HG03457 (cell line): ENCODE measurements at regions not wholly inside any gene's neighbourhood (a gene's known extent, or its start where the extent isn't known, plus 50 kb on each side); places are given as distances from the start of the nearest gene placed in this dataset.

ENCODE experiments used
- ATAC-seq: cut with Tn5 transposase; IDR thresholded peaks from one replicate; pipeline ENCODE4 v1.9.1; 2021; ENCODE audit warnings: moderate number of reproducible peaks; ENCODE audit not compliant: unreplicated experiment

DNA sequence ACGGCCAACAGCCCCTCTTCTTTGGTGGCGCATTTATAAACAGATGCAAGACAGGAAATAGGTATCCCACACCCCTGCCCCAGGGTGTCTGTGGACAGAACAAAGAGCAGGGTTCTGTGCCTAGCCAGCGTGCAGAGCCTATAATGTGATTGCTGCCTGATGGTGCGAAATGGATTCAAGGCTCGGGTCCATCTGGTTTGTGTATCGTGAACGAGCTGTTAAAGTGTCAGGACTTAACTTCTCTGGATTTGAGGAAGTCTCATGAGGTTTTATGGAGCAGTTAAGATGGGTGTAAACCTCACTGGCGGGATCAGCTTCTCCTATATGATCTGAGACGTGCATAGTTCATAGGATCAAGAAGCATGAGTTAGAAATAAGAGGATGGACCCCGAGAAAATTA, 388.7 kb upstream of the TBX3 start:
- ATAC-seq, result no peak

DNA sequence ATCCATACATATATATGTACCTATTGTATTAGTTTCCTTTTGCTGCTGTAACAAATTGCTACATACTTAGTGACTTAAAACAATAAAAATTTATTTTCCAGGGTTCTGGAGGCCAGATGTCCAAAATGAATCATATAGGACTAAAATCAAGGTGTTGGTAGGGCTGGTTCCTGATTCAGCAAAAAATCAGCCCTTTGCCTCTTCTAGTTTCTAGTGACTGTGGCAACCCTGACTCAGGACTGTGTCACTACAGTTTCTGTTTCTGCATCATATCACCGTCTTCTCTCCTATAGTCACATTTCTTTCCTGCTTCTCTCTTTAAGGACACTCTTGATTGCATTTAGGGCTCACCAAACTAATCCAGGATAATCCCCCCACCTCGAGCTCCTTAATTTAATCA, 386.3 kb upstream of the TBX3 start:
- no peak for ATAC-seq

DNA sequence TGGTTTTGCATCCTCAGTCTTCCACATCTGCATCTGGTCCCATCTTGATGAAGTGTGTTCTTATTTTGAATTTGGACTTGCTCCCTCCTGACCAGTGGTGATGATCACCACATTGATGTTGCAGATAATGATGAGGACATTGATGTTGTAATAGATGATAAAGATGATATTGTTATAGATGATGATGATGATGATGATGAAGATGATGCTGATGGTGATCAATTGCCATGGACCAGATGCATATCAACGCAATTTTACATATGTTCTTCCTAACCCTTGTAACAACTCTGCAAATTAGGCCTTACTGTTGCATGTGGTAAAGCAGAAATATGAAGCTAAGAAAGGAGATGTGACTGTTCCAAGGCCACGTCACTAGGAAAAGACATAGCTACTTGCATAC, 380.3 kb upstream of the TBX3 start:
- no peak for ATAC-seq

DNA sequence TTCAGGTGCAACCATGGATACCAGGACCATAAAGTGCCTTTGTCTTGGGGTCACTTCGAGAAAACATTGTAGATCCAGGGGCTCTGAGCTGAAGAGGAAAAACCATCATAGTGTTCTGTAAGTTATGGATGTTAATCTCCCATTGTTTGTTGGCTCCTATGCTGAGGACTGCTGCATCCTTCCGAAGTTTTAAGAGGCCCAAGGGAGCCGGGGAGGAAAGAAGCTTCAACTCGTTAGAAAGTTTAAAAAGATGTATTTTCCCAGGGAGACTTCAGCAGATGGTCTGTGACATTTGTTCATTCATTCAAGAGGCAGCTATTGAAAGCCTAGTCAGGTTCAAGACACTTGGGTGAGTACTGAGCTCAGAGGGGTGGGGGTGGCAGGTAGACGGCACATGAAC, 378.8 kb upstream of the TBX3 start:
- no peak for ATAC-seq

DNA sequence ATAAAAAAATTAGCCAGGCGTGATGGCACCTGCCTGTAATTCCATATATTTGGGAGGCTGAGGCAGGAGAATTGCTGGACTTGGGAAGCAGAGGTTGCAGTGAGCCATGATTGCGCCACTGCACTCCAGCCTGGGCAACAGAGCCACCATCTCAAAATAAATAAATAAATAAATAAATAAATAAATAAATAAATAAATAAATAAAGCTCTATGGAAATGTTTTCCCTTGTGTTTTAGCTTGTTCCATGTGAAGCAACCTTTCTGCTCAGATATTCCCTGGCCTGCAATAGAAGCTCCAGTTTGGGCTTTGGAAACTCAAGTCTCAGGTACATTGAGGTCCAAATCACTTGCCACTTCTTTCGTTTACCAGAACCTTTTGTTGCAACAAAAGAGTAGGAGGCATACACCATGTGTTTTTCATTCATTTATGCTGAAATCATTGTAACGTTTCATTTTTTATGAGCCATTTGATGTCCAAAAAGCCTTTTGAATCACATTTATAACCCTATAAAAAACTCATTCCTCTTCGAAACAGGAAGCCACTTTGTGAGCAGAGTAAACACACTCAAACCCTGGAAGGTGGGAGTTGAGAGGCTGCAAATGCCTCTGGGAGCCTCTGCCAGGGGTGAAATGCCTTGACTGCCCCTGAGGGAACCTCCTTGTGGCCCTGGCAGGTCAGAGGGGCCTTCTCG, 376.6 kb upstream of the TBX3 start:
- no peak for ATAC-seq

DNA sequence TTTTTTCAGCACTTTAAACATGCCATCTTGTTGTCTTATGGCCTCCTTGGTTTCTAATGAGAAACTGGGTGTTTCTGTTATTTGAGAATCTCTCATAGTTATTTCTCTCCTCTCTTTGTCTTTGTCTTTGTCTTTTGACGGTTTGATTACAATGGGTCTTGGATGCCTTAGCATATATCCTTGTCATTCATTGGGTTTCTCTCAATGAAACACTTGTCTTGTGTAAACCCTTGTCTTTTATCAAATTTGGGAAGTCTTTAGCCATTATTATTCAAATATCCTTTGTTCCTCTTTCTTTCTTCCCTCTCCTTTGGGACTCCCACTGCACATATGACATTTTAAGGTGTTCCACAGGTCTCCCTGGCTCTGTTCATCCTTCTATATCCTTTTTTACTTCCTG, 373.5 kb upstream of the TBX3 start:
- no peak for ATAC-seq

DNA sequence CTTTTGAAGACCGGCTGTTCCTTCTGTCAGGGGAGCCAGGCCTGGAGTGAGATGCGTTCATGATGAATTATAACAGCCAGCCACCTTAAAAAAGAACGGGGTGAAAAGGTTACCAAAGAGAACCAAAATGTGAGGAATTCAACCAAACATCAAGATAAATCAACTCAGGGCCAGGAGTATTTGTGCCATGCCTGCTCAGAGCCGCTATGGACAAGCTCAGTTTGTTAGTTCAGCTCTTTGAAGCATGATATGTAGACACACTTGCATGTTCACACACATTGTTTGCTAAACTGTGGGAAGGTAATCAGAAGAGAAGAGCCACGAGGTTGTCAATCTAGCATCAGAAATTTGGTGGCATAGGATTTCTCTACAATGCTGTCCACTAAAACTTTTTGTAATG, 367.4 kb upstream of the TBX3 start:
- no peak for ATAC-seq

DNA sequence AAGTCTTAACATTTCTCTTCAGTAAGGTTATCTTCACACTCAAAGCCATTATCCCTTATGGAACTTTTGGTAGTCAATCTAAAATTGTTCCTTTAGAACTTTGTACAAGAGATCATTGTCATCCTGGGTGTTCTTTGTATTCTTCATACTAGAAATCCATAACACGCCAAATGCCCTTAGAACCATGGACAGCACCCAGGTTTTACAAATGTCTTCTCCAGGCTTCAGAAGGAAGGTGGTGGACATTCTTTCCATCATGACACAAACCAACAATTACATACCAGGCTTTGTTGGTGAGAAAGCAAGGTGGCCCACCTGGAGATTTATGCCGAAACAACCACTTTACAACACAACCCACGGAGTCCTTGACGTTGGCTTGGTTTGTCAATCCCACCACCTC, 365.6 kb upstream of the TBX3 start:
- ATAC-seq, result no peak

DNA sequence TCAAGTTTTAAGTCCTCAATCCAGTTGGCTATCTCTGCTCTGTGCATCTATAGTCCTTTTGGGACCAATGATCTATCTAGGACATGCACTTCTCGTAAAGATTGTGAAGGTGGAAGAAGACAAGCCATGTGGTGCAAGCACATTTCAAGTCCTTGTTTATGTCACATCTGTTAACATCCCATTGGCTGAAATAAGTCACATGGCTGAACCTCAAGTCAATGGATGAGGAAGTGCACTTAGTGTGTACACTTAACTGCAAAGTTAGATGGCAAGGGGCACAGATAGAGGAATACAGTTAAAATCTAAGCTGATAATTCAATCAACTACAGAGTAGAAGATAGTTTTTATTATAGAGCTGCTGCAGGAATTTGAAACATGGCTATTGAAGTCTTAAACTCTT, 362.8 kb upstream of the TBX3 start:
- no peak for ATAC-seq

DNA sequence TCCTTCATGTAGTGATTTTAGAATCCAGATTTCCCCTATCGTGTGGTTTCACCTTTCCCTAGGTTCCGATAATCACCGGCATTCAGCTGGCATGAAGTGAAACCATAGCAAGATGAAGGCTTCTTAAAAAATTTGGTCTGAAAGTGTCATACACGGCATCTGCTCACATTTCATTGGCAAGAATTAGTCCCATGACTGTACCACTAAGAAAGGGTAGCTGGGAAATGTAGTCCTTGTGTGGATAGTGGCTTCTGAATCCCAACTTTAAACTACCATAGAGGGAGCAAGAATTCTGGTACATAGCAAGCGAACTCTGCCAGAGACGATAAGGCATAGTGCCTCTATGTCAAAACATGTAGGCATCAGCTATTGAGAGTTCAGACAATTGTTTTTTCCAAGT, 360.1 kb upstream of the TBX3 start:
- no peak for ATAC-seq

DNA sequence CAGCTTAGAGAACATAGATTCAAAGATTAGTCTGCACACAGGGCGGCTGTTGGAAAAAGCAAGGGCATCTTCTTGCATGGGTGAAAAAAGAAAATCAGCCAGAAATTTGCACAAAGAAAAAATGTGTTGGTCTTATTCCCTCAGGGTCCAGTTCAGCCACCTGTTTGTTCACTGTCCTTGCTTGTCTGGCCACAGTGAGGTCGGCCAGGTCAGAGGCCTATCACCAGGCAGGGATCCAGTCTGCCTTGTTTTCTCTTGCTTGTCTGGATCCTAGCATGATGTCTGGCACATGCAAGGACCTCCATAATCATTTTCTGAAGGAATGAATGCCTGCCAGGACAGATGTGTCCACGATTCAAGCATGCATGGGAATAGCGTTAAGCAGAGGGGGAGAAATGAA, 359.1 kb upstream of the TBX3 start:
- ATAC-seq, result no peak

DNA sequence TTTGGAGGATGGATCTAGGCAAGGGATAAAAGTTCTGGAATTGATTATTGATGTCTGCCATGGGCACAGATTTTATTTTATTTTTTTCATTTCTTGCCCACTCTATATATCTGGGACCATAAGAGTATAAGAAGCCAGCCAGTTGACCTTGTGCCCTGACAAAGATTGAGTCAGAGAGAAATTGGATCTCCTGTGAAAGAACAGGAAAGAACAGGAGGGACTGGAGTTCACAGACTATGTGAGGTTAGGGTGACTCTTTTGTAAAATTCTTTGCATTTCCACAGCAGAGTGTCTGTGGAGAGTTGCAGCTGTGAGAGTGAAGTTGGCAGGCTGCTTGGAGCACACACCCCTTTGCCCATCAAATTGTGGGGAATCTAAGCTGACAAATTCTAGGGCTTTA, 358.4 kb upstream of the TBX3 start:
- no peak for ATAC-seq

DNA sequence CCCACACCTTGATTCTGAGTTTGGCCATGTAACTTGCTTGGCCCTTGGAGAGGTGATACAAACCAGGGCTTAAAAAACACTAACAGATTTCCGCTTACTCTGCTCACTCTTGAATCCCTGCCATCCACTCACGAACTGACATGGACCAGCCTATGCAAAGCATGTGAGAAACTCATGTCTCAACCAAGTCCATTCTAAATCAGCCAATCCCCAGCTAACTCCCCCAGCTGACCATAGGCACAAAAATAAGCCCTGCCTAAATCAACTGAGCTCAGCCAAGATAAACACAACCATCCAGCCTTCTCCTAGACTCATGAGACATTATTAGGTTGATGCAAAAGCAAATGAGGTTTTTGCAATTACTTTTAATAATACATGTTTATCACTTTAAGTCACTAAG, 353.9 kb upstream of the TBX3 start:
- no peak for ATAC-seq

DNA sequence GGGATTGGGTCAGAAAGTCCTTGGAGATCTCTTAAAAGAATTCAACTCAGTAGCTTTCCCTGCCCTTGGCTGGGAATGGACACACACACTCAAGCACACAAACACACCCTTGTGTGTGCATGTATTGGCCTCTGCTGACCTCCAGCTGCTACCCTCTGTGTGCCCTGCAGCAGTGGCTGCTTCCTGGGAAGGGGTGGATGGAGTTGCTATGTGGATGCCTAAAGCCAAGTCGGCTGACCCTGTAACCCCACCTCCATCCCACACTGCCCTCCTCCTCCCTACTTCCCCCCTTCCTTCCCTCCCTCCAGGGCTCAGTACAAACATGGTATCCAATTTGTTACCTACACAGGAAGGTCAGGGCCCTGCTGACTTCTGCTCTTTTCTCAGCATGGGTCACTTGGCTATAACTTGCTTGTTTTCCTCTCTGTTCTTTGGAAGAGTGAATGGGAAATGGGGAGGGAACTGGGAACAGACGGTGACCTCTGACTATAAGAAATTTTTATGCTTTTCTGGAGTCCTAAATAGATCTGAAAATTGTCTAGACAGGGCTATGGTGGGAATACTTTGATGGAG, 351.6 kb upstream of the TBX3 start:
- no peak for ATAC-seq

DNA sequence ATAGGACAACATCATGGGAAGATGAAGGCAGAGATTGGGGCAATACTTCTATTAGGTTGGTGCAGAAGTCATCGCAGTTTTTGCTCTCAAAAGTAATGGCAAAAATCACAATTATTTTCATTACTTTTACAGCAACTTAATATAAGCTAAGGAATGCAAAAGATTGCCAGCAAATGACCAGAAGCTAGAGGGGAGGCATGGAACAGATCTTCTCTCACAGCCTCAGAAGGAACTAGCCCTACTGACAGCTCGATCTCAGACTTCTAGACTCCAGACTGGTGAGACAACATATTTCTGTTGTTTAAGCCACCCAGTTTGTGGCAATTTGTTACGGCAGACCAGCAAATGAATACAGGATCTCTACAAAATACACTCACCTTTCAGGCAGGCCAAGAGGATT, 348.5 kb upstream of the TBX3 start:
- no peak for ATAC-seq

DNA sequence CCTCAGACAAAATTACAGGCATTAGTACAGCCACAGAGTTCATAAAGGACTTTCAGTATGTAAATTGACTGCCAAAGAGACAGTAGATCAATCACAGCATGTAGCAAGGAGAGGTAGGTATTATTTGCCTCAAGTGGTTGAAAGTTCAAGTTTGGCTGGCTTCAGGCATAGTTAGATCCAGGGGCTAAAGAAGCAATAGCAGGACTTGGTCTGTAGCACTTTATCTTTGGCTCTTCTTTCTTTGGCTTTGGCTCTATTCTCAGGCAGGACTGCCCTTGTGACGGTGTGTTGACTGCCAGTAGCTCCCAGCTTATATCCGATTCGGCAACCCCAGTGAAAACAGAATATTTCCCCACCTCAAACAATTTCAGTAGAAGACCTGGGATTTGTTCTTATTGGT, 346.0 kb upstream of the TBX3 start:
- ATAC-seq, result no peak

DNA sequence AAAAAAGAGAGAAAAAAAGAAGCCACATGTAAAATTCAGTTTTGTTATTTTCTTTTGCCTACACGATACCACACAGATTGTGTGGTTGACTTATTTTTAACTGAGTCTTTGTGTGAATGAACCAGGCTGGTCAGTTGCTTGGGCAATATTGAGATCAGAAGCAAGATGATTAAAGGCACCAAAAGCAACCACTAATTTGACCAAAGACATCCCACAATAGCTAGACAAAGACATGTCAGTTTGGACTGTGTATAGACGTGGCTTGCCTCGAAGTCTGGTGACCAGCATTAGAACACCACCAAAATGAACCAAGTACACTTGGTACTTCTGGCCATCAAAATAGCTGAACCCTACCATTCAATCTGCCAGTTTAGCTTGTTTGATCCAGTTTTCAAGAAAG, 340.6 kb upstream of the TBX3 start:
- no peak for ATAC-seq

DNA sequence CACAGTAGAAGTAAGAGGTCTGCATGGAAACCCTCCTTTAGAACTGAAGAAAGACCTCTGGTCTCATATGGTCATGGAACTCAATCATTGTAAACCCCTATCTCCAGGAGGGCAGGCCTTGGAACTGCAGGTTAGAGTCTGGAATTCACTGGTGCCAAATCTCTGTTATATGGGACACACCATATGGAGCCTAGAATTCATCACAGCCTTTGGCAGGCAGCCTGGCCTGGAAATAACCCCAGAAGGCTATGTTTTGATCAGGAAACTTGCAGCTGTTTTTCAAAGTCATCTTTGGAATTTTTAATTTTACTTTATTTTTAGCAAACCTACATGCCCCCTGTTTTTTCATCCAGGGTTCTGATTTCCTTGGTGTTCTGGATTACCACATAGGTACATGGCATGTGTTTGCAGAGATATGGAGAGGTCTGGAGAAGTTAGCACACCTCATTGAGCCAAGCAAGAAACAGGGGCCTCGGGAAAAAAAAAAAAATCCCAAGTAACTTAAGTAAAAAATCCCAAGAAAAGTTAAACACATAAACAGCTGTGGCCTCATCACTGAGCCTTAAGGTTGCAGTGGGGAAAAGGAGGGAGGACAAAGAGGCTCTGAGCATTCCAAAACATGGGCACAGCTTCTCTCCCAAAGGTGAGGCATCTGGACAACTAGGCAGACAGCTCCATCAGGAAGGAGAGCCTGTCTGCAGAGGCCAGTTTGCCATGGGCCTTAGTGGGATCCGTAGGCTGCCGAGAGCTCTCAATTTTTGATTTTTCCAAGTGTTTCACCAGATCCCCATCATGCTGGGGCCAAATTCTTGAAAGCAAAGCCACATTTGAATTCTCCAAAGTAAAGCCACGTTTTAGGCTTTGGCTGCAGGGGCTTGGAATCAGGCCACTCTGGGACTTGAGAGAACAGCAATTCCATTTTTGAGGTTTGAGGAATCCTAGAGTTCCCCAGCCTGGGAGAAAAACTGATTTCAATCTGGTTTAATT, 339.6 kb upstream of the TBX3 start:
- ATAC-seq, result no peak

DNA sequence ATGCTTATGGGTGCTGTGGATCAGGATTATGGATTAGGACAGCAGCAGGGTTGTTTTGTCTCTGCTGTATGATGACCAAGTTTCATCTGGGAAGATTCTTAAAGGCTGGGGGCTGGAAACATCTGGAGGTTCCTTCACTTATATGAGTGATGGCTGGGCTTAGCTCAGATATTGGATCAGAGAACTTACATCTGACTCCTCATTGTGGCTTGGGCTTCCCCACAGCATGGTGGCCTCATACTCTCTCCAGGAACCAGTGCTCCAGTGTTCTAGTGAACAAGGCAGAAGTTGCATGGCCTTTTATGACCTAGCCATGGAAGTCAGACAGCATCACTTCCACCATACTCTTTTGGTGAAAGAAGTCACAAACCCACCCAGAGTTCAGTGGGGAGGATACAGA, 336.1 kb upstream of the TBX3 start:
- ATAC-seq, result no peak

DNA sequence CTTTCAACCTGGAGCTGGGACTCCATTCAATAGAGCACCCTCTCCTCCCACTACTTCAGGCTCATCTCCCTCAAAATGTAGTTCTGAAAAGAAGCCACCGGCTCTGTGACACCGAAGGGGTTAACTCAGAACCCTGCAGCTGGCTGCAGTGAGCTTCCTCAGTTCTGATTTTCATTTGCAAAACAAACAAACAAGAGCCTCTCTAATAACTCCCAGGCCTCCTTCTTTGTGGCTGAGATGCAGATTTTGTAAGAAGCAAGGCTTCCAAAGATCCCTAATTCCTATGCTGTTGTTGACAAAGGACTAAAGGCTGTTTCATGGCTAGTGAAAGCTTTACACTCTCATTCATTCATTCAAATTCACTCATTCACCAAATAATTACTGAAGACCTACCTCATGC, 333.4 kb upstream of the TBX3 start:
- no peak for ATAC-seq

DNA sequence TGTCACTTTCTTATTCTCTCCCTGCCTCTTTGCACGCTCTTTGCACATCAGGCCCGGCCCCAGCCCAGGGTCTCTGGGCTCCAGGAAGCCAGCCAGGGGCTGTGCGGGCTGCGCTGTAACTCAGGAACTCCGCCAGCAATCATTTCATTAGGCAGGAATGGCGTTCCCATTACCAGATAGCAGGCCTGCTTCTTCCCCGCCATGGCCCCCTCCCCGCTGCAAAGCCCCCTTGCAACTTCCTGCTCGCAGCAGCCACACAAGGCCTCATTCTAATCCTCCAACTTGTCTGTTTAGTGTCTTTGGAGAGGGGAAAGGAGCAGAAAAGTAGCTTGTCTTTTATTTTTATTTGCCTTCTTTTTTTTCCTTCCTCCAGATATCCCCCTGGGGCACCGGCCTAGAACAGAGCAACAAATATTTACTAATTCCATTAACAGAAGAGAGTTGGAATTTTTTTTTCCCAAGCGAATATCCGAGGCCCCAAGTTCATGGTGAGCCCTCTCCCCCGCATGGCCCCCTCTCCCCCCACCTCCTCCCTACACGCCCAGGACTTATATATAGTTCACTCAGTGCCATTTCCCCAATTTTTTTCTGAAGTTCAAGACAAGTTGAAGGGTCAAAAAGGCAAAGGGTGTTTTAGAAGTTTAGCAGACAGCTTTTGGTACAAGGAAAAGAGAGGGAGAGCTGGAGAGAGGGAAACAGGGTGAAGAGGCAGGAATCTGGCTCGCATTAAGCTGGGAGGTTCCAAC, 329.4 kb upstream of the TBX3 start:
- no peak for ATAC-seq
